ENCODE measurements at regions not wholly inside any gene's neighbourhood (a gene's known extent, or its start where the extent isn't known, plus 50 kb on each side); places are given as distances from the start of the nearest gene placed in this dataset.
"Not testable (repeated sequence)": the region's sequence is repeated elsewhere in the genome, so short reads cannot be mapped to it uniquely, and the experiment has no call there.

DNA sequence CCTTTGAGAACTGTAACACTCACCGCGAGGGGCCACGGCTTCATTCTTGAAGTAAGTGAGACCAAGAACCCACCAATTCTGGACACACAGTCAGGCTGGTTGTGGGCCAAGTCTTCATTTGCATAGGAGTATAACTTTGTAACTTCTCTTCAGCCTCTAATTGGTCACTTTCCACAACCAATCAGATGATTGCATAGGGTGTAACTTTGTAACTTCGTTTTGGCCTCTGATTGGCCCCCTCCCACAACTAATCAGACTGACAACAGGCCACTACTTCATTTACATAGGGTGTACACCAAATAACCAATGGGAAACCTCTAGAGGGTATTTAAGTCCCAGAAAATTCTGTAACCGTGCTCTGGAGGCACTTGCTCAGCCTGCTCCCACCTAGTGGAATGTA, 77.5 kb upstream of the TCF4 start:
- intact Hi-C loops (cut with DNase I) = no loop called here
- no peak for DNase-seq

GRCh38 chr18:55664758-55665400, 76.9 kb upstream of the TCF4 start:
- ATAC-seq (ENCODE audit: poor library complexity); intact Hi-C loops (cut with DNase I): not testable (repeated sequence)
- peak; percentile 37 for DNase-seq

More for the DNA sequence above, 77.5 kb upstream of the TCF4 start:
- ATAC-seq (ENCODE audit: poor library complexity) = no peak

DNA sequence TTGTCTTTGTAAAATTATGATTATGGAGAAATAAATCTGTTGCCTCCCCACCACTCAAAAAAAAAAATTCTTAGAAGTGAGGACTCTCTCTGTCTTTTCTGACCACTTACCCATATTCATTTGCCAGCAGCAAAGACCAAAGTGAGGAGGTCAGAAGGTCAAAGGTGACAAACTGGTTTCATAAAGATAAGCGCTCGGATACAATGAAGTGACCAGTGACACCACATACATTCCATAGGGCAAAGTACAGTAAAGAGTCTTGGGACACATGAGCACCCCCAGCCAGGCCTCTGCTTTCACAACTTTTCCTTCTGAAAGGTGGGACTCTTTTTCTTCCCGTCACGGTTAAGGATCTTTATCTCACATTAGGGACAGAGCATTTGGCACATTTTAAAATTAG, 75.9 kb upstream of the TCF4 start:
- no peak for DNase-seq
- intact Hi-C loops (cut with DNase I) = no loop called here
- no peak for ATAC-seq (ENCODE audit: poor library complexity)

DNA sequence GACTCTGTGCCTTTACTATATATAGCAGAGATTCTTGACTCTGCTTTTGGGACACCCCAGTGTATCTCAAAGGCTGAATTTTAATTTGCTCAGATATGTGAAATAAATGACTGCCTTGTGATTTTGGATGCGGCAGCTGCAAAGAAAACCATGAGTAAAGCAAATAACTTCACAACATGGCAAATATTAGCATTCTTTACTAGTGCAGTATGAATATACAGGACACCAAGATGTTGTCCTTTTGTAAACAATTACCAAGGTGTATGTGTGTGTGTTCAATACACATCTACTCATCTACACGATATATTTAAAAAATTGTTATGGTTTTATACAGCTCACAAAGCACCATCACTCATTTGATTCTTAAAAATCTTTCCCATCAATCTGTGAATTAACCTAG, 70.6 kb upstream of the TCF4 start:
- intact Hi-C loops (cut with DNase I) = no loop called here
- no peak for DNase-seq
- no peak for ATAC-seq (ENCODE audit: poor library complexity)

- ATAC-seq (ENCODE audit: poor library complexity) (no peak), DNase-seq (no peak)
- intact Hi-C loops (cut with DNase I) = no loop called here
These were observed 69.8 kb upstream of the TCF4 start for GRCh38 chr18:55657572-55658331.

DNA sequence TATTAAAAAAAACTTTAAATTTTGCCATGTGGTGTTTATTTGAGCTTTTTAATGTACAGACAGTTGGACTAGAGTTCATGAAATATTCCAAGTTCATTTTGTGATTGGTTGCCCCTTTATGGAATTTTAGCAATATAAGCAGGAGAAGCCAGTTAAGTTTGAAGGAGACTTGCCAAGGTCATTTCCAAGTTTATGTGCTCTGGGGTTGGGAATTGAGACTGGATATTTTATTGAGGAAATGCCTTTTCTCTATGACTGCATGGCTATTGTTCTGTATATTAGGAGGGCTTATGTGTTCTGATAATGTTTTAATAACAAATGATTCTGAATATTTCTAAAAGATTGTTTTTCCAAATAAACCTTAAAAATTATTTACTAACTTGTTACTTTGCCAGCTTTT, 67.0 kb upstream of the TCF4 start:
- intact Hi-C loops (cut with DNase I) = no loop called here
- ATAC-seq (ENCODE audit: poor library complexity) = no peak
- no peak for DNase-seq

DNA sequence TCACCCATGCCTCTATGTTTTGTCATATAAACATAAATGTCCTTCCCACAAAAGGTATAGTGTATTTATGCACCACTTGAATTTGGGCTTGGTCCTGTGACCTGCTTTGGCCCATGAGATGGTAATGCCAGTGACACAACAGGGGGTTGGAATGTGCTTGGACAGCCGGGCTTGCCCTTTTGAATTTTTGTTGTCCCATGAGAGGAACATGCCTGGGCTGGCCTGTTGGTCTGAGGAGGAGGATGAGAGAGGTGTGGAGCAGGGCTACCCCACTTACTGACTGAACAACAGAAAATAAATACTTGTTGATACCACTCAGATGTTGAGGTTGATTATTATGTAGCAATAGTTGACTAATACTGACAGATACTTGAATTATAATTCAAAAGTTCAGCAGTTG, 63.2 kb upstream of the TCF4 start:
- ATAC-seq (ENCODE audit: poor library complexity) (no peak), DNase-seq (no peak)
- intact Hi-C loops (cut with DNase I) = no loop called here

- DNase-seq (no peak), ATAC-seq (ENCODE audit: poor library complexity) (no peak)
- intact Hi-C loops (cut with DNase I) = no loop called here
These were observed 62.4 kb upstream of the TCF4 start for GRCh38 chr18:55650363-55650870.

DNA sequence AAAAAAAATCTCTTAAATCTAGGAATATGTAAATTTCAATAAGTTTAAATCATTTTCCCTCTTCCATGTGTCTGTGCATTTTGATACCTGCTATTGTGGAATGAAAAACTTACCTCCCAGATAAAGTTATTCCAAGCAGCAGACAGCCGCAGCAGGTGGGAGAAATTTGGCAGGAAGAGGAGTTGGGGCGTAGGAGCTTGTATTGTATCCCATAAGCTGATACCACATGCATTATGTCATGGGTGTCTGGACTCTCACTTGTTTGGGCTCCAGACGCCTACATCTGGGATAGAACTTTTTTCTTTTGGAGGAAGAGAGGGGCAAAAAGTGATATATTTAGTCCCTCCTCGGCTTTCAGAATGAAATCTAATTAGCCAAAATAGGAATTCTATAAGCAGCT, 59.3 kb upstream of the TCF4 start:
- intact Hi-C loops (cut with DNase I) = no loop called here
- no peak for DNase-seq
- ATAC-seq (ENCODE audit: poor library complexity) = no peak

DNA sequence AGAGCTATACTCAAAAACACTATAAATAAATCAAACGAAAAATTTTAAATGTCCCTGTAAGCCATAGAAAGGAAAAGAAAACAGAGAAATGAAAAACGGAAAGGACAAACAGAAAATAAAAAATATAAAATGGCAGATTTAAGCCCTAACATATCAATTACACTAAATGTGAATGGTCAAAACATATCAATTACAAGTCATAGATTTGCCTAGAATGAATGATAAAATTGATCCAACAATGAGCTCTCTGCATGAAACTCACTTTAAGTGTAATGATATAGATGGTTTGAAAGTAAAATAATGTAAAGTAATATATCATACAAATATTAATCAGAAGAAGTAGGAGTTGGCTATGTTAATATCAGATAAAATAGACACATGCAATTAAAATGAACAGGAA, 54.2 kb upstream of the TCF4 start:
- ATAC-seq (ENCODE audit: poor library complexity) (no peak), DNase-seq (no peak)
- intact Hi-C loops (cut with DNase I) = no loop called here

GRCh38 chr18:55641486-55641885, 53.5 kb upstream of the TCF4 start:
- DNase-seq (no peak), ATAC-seq (ENCODE audit: poor library complexity) (no peak)
- intact Hi-C loops (cut with DNase I) = no loop called here
